ENCODE measurements at regions not wholly inside any gene's neighbourhood (a gene's known extent, or its start where the extent isn't known, plus 50 kb on each side); places are given as distances from the start of the nearest gene placed in this dataset.

GRCh38 chr18:67957684-67958083 lies 441.2 kb upstream of the DSEL start:
- TF ChIP-seq CTCF (conservative IDR thresholded peaks at IDR 0.05; ENCODE audit: low read length): no peak
- no peak for TF ChIP-seq EZH2phosphoT487 (IDR thresholded peaks at IDR 0.05; ENCODE audit: borderline replicate concordance)
